Osteoblast (primary cell): ENCODE measurements at regions not wholly inside any gene's neighbourhood (a gene's known extent, or its start where the extent isn't known, plus 50 kb on each side); places are given as distances from the start of the nearest gene placed in this dataset.

ENCODE experiments used
- DNase-seq: peaks from one replicate; pipeline ENCODE4 v3.0.0; 2011; ENCODE audit warnings: low spot score, mixed read lengths; ENCODE audit not compliant: insufficient read length; ENCODE audit errors: missing footprints
- H2AFZ ChIP-seq: 2 replicates; pipeline ENCODE4 v1.6.0; 2011; ENCODE audit warnings: mild to moderate bottlenecking, low read length
- H3K27ac ChIP-seq: 2 replicates; pipeline ENCODE4 v1.5.1; 2011; ENCODE audit warnings: mild to moderate bottlenecking, low read depth, low read length, moderate library complexity
- H3K27me3 ChIP-seq: 2 replicates; pipeline ENCODE4 v1.6.0; 2012; ENCODE audit warnings: mild to moderate bottlenecking, control low read depth, inconsistent platforms, low read length, moderate library complexity; ENCODE audit not compliant: insufficient read depth
- H3K36me3 ChIP-seq: 2 replicates; pipeline ENCODE4 v1.5.1; 2011; ENCODE audit warnings: mild to moderate bottlenecking, low read length, control low read depth, moderate library complexity; ENCODE audit not compliant: insufficient read depth
- H3K4me1 ChIP-seq: 2 replicates; pipeline ENCODE4 v1.5.1; 2011; ENCODE audit warnings: mild to moderate bottlenecking, low read length, control low read depth, moderate library complexity; ENCODE audit not compliant: insufficient read depth
- H3K4me2 ChIP-seq: 2 replicates; pipeline ENCODE4 v1.6.0; 2011; ENCODE audit warnings: mild to moderate bottlenecking, low read length; ENCODE audit not compliant: insufficient read depth
- H3K4me3 ChIP-seq: fragments of 200-600 bp; sonication (generic); 3 replicates; pipeline ENCODE4 v1.5.1; 2012; ENCODE audit warnings: mild to moderate bottlenecking, low read length, inconsistent platforms; ENCODE audit not compliant: insufficient read depth
- H3K79me2 ChIP-seq: 2 replicates; pipeline ENCODE4 v1.6.0; 2012; ENCODE audit warnings: mild to moderate bottlenecking, low read length, control low read depth, inconsistent platforms; ENCODE audit not compliant: insufficient read depth
- H3K9me3 ChIP-seq: 2 replicates; pipeline ENCODE4 v1.5.1; 2011; ENCODE audit warnings: low read depth, low read length, control low read depth
- H4K20me1 ChIP-seq: 2 replicates; pipeline ENCODE4 v1.6.0; 2012; ENCODE audit warnings: mild to moderate bottlenecking, low read length, control low read depth; ENCODE audit not compliant: insufficient read depth
- TF ChIP-seq, protein P1 (sequence below): IDR thresholded peaks from 2 replicates; pipeline ENCODE4 v1.5.1; 2011; ENCODE audit warnings: mild to moderate bottlenecking, low read depth, low read length, moderate library complexity; ENCODE audit errors: extremely low read depth

DNA sequence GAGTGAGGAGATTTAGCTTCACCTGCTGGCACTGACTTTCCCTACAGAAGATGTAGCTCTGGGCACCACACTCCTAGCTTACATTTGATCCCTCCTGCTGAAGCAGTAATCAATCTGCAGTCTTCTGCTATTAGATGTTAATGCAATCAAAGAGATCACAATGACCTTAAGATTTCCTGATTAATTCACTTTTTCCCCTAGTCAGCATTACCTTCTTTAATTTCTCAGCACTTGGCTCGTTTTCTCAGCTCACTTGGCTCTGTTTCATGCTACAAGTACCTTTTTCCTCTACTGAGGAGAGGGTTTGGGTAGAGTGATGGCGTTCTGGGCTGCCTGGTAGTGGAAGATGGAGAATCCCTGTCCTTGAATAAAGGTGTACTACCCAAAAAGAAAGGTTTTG is 113.0 kb upstream of the PAK3 start:
- TF ChIP-seq, protein P1, sequence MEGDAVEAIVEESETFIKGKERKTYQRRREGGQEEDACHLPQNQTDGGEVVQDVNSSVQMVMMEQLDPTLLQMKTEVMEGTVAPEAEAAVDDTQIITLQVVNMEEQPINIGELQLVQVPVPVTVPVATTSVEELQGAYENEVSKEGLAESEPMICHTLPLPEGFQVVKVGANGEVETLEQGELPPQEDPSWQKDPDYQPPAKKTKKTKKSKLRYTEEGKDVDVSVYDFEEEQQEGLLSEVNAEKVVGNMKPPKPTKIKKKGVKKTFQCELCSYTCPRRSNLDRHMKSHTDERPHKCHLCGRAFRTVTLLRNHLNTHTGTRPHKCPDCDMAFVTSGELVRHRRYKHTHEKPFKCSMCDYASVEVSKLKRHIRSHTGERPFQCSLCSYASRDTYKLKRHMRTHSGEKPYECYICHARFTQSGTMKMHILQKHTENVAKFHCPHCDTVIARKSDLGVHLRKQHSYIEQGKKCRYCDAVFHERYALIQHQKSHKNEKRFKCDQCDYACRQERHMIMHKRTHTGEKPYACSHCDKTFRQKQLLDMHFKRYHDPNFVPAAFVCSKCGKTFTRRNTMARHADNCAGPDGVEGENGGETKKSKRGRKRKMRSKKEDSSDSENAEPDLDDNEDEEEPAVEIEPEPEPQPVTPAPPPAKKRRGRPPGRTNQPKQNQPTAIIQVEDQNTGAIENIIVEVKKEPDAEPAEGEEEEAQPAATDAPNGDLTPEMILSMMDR, result no peak
- H3K9me3 ChIP-seq, result no peaks in the 10 kb centered on the region

DNA sequence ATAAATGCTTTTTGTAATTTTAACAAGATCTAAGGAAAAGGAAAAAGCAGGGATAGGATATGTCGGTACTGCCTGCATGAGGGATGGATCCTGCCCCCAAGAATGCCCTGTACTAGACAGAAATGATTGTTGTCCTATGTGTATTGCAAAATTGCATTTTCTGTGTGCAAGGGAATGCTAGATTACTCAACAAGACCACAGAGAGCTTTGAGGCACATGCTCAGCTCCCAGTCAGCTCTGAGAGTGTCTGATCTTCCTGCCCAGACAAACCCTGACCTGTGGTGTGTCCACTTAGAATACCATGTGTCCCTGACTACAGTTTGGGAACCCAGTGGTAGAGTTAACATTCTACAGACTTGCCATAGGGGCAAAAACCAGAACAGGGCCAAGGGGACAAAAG is 129.2 kb upstream of the PAK3 start:
- Histone ChIP-seq H3K4me2 (no peak overlapping the region), H3K4me3 (no peak overlapping the region), H2AFZ (no peak overlapping the region), H3K27ac (no peak overlapping the region), H3K9me3 (no peaks in the 10 kb centered on the region), H3K4me1 (no peaks in the 10 kb centered on the region), H3K36me3 (no peaks in the 10 kb centered on the region), H3K27me3 (peaks cover 3% of the 10 kb centered on the region), H4K20me1 (no peaks in the 10 kb centered on the region), H3K79me2 (no peaks in the 10 kb centered on the region)
- no peak for DNase-seq
- TF ChIP-seq, protein P1, result no peak

More for the DNA sequence above, 113.0 kb upstream of the PAK3 start:
- H2AFZ ChIP-seq, result no peak overlapping the region
- no peak overlapping the region for H3K4me2 ChIP-seq
- H4K20me1 ChIP-seq, result no peaks in the 10 kb centered on the region
- no peak overlapping the region for H3K4me3 ChIP-seq
- no peaks in the 10 kb centered on the region for H3K4me1 ChIP-seq
- H3K36me3 ChIP-seq, result no peaks in the 10 kb centered on the region
- H3K27ac ChIP-seq, result no peak overlapping the region
- DNase-seq, result no peak
- H3K27me3 ChIP-seq, result peaks cover 30% of the 10 kb centered on the region
- H3K79me2 ChIP-seq, result no peaks in the 10 kb centered on the region

- TF ChIP-seq, protein P1, result no peak
- H3K36me3 ChIP-seq, result no peaks in the 10 kb centered on the region
- H3K27me3 ChIP-seq, result peaks cover 3% of the 10 kb centered on the region
- no peaks in the 10 kb centered on the region for H4K20me1 ChIP-seq
- no peak overlapping the region for H3K4me3 ChIP-seq
- H3K9me3 ChIP-seq, result no peaks in the 10 kb centered on the region
- no peak overlapping the region for H2AFZ ChIP-seq
- no peaks in the 10 kb centered on the region for H3K4me1 ChIP-seq
- H3K4me2 ChIP-seq, result no peak overlapping the region
- no peaks in the 10 kb centered on the region for H3K79me2 ChIP-seq
- H3K27ac ChIP-seq, result no peak overlapping the region
- DNase-seq, result no peak
Measured at GRCh38 chrX:110966091-110966454, 129.9 kb upstream of the PAK3 start.

GRCh38 chrX:110965409-110966090 is 130.4 kb upstream of the PAK3 start:
- Histone ChIP-seq H3K9me3 (no peaks in the 10 kb centered on the region), H3K79me2 (no peaks in the 10 kb centered on the region), H3K4me1 (no peaks in the 10 kb centered on the region), H4K20me1 (no peaks in the 10 kb centered on the region), H3K4me3 (no peak overlapping the region), H3K4me2 (no peak overlapping the region), H3K27ac (no peak overlapping the region), H3K36me3 (no peaks in the 10 kb centered on the region), H2AFZ (no peak overlapping the region), H3K27me3 (peaks cover 3% of the 10 kb centered on the region)
- no peak for DNase-seq
- TF ChIP-seq, protein P1, result no peak
